HCT116 (cell line): ENCODE measurements at regions not wholly inside any gene's neighbourhood (a gene's known extent, or its start where the extent isn't known, plus 50 kb on each side); places are given as distances from the start of the nearest gene placed in this dataset.

Source experiments
- ATAC-seq: fragments of 200-7000 bp; cut with Tn5 transposase; 2 replicates; pipeline ENCODE4 v1.9.1; 2020; ENCODE audit warnings: mild to moderate bottlenecking, moderate library complexity
- BruUV-seq: library from RNA; stranded (reverse); fragments of 400-500 nt; replicated peaks from 2 replicates; lab custom pipeline; 2021; lab: Mats Ljungman, UMichigan
- CTCF ChIA-PET: fragments of 300-600 bp; sonication (Branson Sonifier 250); formaldehyde crosslinking; loops from one replicate; lab custom pipeline; 2021; ENCODE audit warnings: antibody characterized with exemption; lab: Charles Lee
- POLR2A ChIA-PET: fragments of 300-600, 350-600 bp; sonication (Branson Sonifier 250); formaldehyde crosslinking; loops from one replicate; lab custom pipeline; 2021; ENCODE audit warnings: antibody characterized with exemption; lab: Charles Lee
- RAD21 ChIA-PET, 2 experiments: fragments of 300-600 bp; sonication (Branson Sonifier 250); formaldehyde crosslinking; loops; one replicate each; lab custom pipeline; 2023; ENCODE audit warnings: low total read pairs in 2 of 2; ENCODE audit not compliant: uncharacterized antibody in 2 of 2, unreplicated experiment in 2 of 2, low non-redundant PET in 1 of 2; lab: Charles Lee
- DNase-seq: peaks from one replicate; pipeline ENCODE4 v3.0.0-alpha.2; 2010; ENCODE audit warnings: low read depth, low spot score
- H2AFZ ChIP-seq: fragments of 200-600 bp; shearing (Covaris generic), sonication (generic); 2 replicates; pipeline ENCODE4 v1.6.1; 2017; ENCODE audit warnings: low read depth, mixed run types, mixed read lengths, antibody characterized with exemption, low read length; ENCODE audit not compliant: poor library complexity, severe bottlenecking
- H3K27ac ChIP-seq: 2 replicates; pipeline ENCODE4 v1.5.1; 2012; ENCODE audit warnings: low read depth, low read length
- H3K27me3 ChIP-seq: fragments of 200-600 bp; sonication (generic); 2 replicates; pipeline ENCODE4 v1.6.1; 2016; ENCODE audit warnings: mixed run types, low read length, mixed read lengths; ENCODE audit not compliant: insufficient read depth
- H3K36me3 ChIP-seq, 2 experiments: fragments of 200-500 bp in 1 of 2; fragments of 200-600 bp in 1 of 2; sonication (Bioruptor generic) in 1 of 2; sonication (generic) in 1 of 2; 2 replicates each; pipeline versions ENCODE4 v1.5.1 to v1.6.1; 2014 to 2016; ENCODE audit warnings: low read length in 2 of 2, inconsistent platforms in 1 of 2, mixed read lengths in 1 of 2, mixed run types in 1 of 2; ENCODE audit not compliant: insufficient read depth in 2 of 2, control insufficient read depth in 1 of 2
- H3K4me1 ChIP-seq, 2 experiments: fragments of 200-600 bp in 1 of 2; sonication (generic) in 1 of 2; 2 replicates each; pipeline versions ENCODE4 v1.5.1 to v1.6.1; 2012 to 2017; ENCODE audit warnings: low read length in 2 of 2, inconsistent platforms in 1 of 2, mild to moderate bottlenecking in 1 of 2, mixed read lengths in 1 of 2, mixed run types in 1 of 2, moderate library complexity in 1 of 2; ENCODE audit not compliant: insufficient read depth in 2 of 2, control insufficient read depth in 1 of 2
- H3K4me2 ChIP-seq: fragments of 200-600 bp; sonication (generic); 2 replicates; pipeline ENCODE4 v1.6.1; 2017; ENCODE audit warnings: mixed run types, low read length, mixed read lengths
- H3K4me3 ChIP-seq, 2 experiments: fragments of 200-600 bp in 1 of 2; sonication (generic) in 1 of 2; replicated peaks in 1 of 2; 2 replicates each; pipeline ENCODE4 v1.5.1; 2011 to 2016; ENCODE audit warnings: low read length in 2 of 2, control low read depth in 1 of 2, low read depth in 1 of 2, mild to moderate bottlenecking in 1 of 2, mixed read lengths in 1 of 2, mixed run types in 1 of 2
- H3K79me2 ChIP-seq: fragments of 200-600 bp; sonication (generic); 2 replicates; pipeline ENCODE4 v1.6.1; 2017; ENCODE audit warnings: mild to moderate bottlenecking, mixed run types, low read length, moderate library complexity, mixed read lengths; ENCODE audit not compliant: insufficient read depth
- H3K9ac ChIP-seq: fragments of 200-600 bp; sonication (generic); 2 replicates; pipeline ENCODE4 v1.6.1; 2016; ENCODE audit warnings: low read length, mixed read lengths
- H3K9me2 ChIP-seq: fragments of 200-600 bp; sonication (generic), shearing (Covaris generic); 2 replicates; pipeline ENCODE4 v1.6.1; 2017; ENCODE audit warnings: mixed run types, mild to moderate bottlenecking, moderate library complexity; ENCODE audit not compliant: insufficient read depth
- H3K9me3 ChIP-seq, 2 experiments: fragments of 200-500 bp in 1 of 2; fragments of 200-600 bp in 1 of 2; sonication (Bioruptor generic) in 1 of 2; sonication (generic) in 1 of 2; 2 replicates each; pipeline ENCODE4 v1.6.1; 2014 to 2017; ENCODE audit warnings: low read length in 2 of 2, mixed read lengths in 2 of 2, inconsistent platforms in 1 of 2, low read depth in 1 of 2, mild to moderate bottlenecking in 1 of 2, mixed run types in 1 of 2, moderate library complexity in 1 of 2; ENCODE audit not compliant: control insufficient read depth in 1 of 2, insufficient read depth in 1 of 2
- H4K20me1 ChIP-seq: fragments of 200-600 bp; sonication (generic), shearing (Covaris generic); 2 replicates; pipeline ENCODE4 v1.6.1; 2017; ENCODE audit warnings: mixed run types, mild to moderate bottlenecking, moderate library complexity; ENCODE audit not compliant: insufficient read depth
- ATF3 ChIP-seq: IDR thresholded peaks from 2 replicates; pipeline ENCODE4 v1.6.1; 2012
- CBX3 ChIP-seq: IDR thresholded peaks from 2 replicates; pipeline ENCODE4 v1.6.1; 2012; ENCODE audit warnings: low read depth
- CEBPB ChIP-seq: IDR thresholded peaks from 2 replicates; pipeline ENCODE4 v1.6.1; 2012; ENCODE audit warnings: low read depth
- CTCF ChIP-seq, 3 experiments: fragments of 200-600 bp in 1 of 3; sonication (generic) in 1 of 3; IDR thresholded peaks in 2 of 3; conservative IDR thresholded peaks in 1 of 3; 2 replicates each; pipeline ENCODE4 v1.5.1; 2012 to 2017; ENCODE audit warnings: low read depth in 2 of 3, low read length in 2 of 3, antibody characterized with exemption in 1 of 3, borderline replicate concordance in 1 of 3, control low read depth in 1 of 3, mild to moderate bottlenecking in 1 of 3, mixed read lengths in 1 of 3, mixed run types in 1 of 3, moderate library complexity in 1 of 3; ENCODE audit not compliant: insufficient read depth in 1 of 3
- EGR1 ChIP-seq: IDR thresholded peaks from 2 replicates; pipeline ENCODE4 v1.6.1; 2012; ENCODE audit warnings: low read depth
- ELF1 ChIP-seq: IDR thresholded peaks from 2 replicates; pipeline ENCODE4 v1.6.1; 2012; ENCODE audit warnings: low read depth, borderline replicate concordance
- EZH2 ChIP-seq: fragments of 200-600 bp; sonication (generic); IDR thresholded peaks from 2 replicates; pipeline ENCODE4 v1.6.1; 2017; ENCODE audit warnings: antibody characterized with exemption, mixed run types
- EZH2phosphoT487 ChIP-seq: fragments of 200-600 bp; IDR thresholded peaks from 2 replicates; pipeline ENCODE4 v1.6.1; 2018; ENCODE audit warnings: antibody characterized with exemption, borderline replicate concordance
- FOSL1 ChIP-seq: IDR thresholded peaks from 2 replicates; pipeline ENCODE4 v1.6.1; 2012; ENCODE audit warnings: low read depth
- JUND ChIP-seq: IDR thresholded peaks from 2 replicates; pipeline ENCODE4 v1.6.1; 2012
- POLR2A ChIP-seq: IDR thresholded peaks from 2 replicates; pipeline ENCODE4 v1.7.0; 2011; ENCODE audit warnings: borderline replicate concordance; ENCODE audit not compliant: insufficient read depth, insufficient read length; ENCODE audit errors: extremely low read depth
- RAD21 ChIP-seq: IDR thresholded peaks from 2 replicates; pipeline ENCODE4 v1.6.1; 2012; ENCODE audit warnings: low read depth, mild to moderate bottlenecking
- REST ChIP-seq: IDR thresholded peaks from 2 replicates; pipeline ENCODE4 v1.6.1; 2012; ENCODE audit warnings: low read depth
- SRF ChIP-seq: IDR thresholded peaks from 2 replicates; pipeline ENCODE4 v1.6.1; 2012; ENCODE audit warnings: low read depth
- TCF7L2 ChIP-seq: IDR thresholded peaks from 2 replicates; pipeline ENCODE4 v1.7.0; 2011; ENCODE audit warnings: borderline replicate concordance, inconsistent platforms; ENCODE audit not compliant: insufficient read depth, insufficient read length; ENCODE audit errors: extremely low read depth
- YY1 ChIP-seq: IDR thresholded peaks from 2 replicates; pipeline ENCODE4 v1.6.1; 2011; ENCODE audit warnings: low read length, low read depth, moderate library complexity, mild to moderate bottlenecking; ENCODE audit not compliant: insufficient replicate concordance; ENCODE audit errors: extremely low read depth
- ZFX ChIP-seq: fragments of 450-650 bp; IDR thresholded peaks from 2 replicates; pipeline ENCODE4 v1.6.1; 2017
- ZNF274 ChIP-seq: fragments of 200-500 bp; sonication (Bioruptor generic); IDR thresholded peaks from 2 replicates; pipeline ENCODE4 v1.6.1; 2014; ENCODE audit warnings: mild to moderate bottlenecking, low read depth, low read length, inconsistent platforms
- intact Hi-C: fragments of 100-400 bp; cut with micrococcal nuclease; formaldehyde crosslinking; loops from 2 replicates; pipeline ENCODE4 v1.10.0; 2022

GRCh38 chr1:238624776-238625175 lies 734.1 kb upstream of the ZP4 start:
- H3K36me3 ChIP-seq, result no peaks in the 10 kb centered on the region
- BruUV-seq, result no TSS peak
- ChIA-PET CTCF (no interaction called here), RAD21 (no interaction called here), POLR2A (no interaction called here)
- no peak overlapping the region for H2AFZ ChIP-seq
- H3K9ac ChIP-seq, result no peak overlapping the region
- DNase-seq (no peak), ATAC-seq (no peak)
- H3K79me2 ChIP-seq, result no peaks in the 10 kb centered on the region
- H3K4me1 ChIP-seq, result no peaks in the 10 kb centered on the region
- H3K27ac ChIP-seq, result no peak overlapping the region
- H3K4me3 ChIP-seq, result no peak overlapping the region
- H3K4me2 ChIP-seq, result no peak overlapping the region
- H4K20me1 ChIP-seq, result no peaks in the 10 kb centered on the region
- intact Hi-C loops, result no loop called here
- TF ChIP-seq CBX3, result no peak
- TF ChIP-seq CTCF (IDR thresholded peaks at IDR 0.05 in 2 of 3, conservative IDR thresholded peaks at IDR 0.05 in 1 of 3; ENCODE audit: borderline replicate concordance in 1 of 3, insufficient read depth in 1 of 3, low read depth in 2 of 3, low read length in 2 of 3), result no peak
- TF ChIP-seq FOSL1, result no peak
- no peak for TF ChIP-seq EZH2phosphoT487
- TF ChIP-seq EZH2, result no peak
- TF ChIP-seq ZNF274, result no peak
- no peak for TF ChIP-seq CEBPB
- H3K27me3 ChIP-seq, result no peaks in the 10 kb centered on the region
- H3K9me2 ChIP-seq, result no peaks in the 10 kb centered on the region
- H3K9me3 ChIP-seq, result peaks cover 14 to 28% of the 10 kb centered on the region in 2 experiments; a peak in 3 of 4 replicates

- intact Hi-C loops, result no loop called here
- no peak overlapping the region for H3K4me3 ChIP-seq
- ChIA-PET POLR2A (no interaction called here), CTCF (no interaction called here), RAD21 (no interaction called here)
- H3K36me3 ChIP-seq, result no peaks in the 10 kb centered on the region
- H3K79me2 ChIP-seq, result no peaks in the 10 kb centered on the region
- H4K20me1 ChIP-seq, result no peaks in the 10 kb centered on the region
- no peaks in the 10 kb centered on the region for H3K4me1 ChIP-seq
- no peak overlapping the region for H3K4me2 ChIP-seq
- no peak overlapping the region for H2AFZ ChIP-seq
- no peak overlapping the region for H3K9ac ChIP-seq
- no peaks in the 10 kb centered on the region for H3K9me2 ChIP-seq
- no peak overlapping the region for H3K27ac ChIP-seq
- DNase-seq (no peak), ATAC-seq (no peak)
- no peaks in the 10 kb centered on the region for H3K27me3 ChIP-seq
- peaks cover 13 to 15% of the 10 kb centered on the region in 2 experiments; a peak in 3 of 4 replicates for H3K9me3 ChIP-seq
- BruUV-seq, result no TSS peak
- no peak for TF ChIP-seq ZFX
- TF ChIP-seq JUND, result no peak
- TF ChIP-seq POLR2A, result no peak
- TF ChIP-seq EGR1, result no peak
- no peak for TF ChIP-seq YY1
- TF ChIP-seq ELF1, result no peak
- no peak for TF ChIP-seq REST
- TF ChIP-seq RAD21, result no peak
- no peak for TF ChIP-seq EZH2phosphoT487
- no peak for TF ChIP-seq SRF
- TF ChIP-seq ATF3, result no peak
- no peak for TF ChIP-seq TCF7L2
Measured at GRCh38 chr1:238621405-238621804, 730.7 kb upstream of the ZP4 start.
